Prostate gland (tissue), 2 donors: ENCODE measurements at regions not wholly inside any gene's neighbourhood (a gene's known extent, or its start where the extent isn't known, plus 50 kb on each side); places are given as distances from the start of the nearest gene placed in this dataset.
"Not testable (repeated sequence)": the region's sequence is repeated elsewhere in the genome, so short reads cannot be mapped to it uniquely, and the experiment has no call there.

Experiments
- DNase-seq: peaks from one replicate; pipeline ENCODE4 v3.0.0-alpha.2; 2019; ENCODE audit warnings: low spot score
- H3K27ac ChIP-seq, 2 donors: fragments of 200-600 bp; sonication (generic); 2 replicates each; pipeline ENCODE4 v1.5.1; 2017 to 2019
- H3K27me3 ChIP-seq: fragments of 200-600 bp; sonication (generic); replicated peaks from 2 replicates; pipeline ENCODE4 v1.5.1; 2019; ENCODE audit not compliant: insufficient read depth
- H3K36me3 ChIP-seq, 2 donors: fragments of 200-600 bp; sonication (generic); 1 replicate in 1 of 2; 2 replicates in 1 of 2; pipeline versions ENCODE4 v1.5.1 to v1.8.1; 2017 to 2019
- H3K4me1 ChIP-seq: fragments of 200-600 bp; sonication (generic); replicated peaks from 2 replicates; pipeline ENCODE4 v1.5.1; 2019
- H3K4me3 ChIP-seq, 2 donors: fragments of 200-600 bp; sonication (generic); 2 replicates each; pipeline ENCODE4 v1.5.1; 2017 to 2019
- H3K9me3 ChIP-seq: fragments of 200-600 bp; sonication (generic); 2 replicates; pipeline ENCODE4 v1.5.1; 2017
- CTCF ChIP-seq, 4 experiments: fragments of 200-600 bp in 2 of 4; fragments of 450-650 bp in 2 of 4; sonication (generic) in 2 of 4; IDR thresholded peaks; 1 replicate in 3 of 4; 2 replicates in 1 of 4; pipeline ENCODE4 v1.5.1; 2016 to 2019; ENCODE audit warnings: antibody characterized with exemption in 4 of 4, mild to moderate bottlenecking in 2 of 4, moderate library complexity in 2 of 4
- POLR2A ChIP-seq: fragments of 450-650 bp; IDR thresholded peaks from one replicate; pipeline ENCODE4 v1.6.1; 2016; ENCODE audit warnings: antibody characterized with exemption, mild to moderate bottlenecking
- POLR2AphosphoS5 ChIP-seq: sonication (generic); formaldehyde crosslinking; IDR thresholded peaks from one replicate; pipeline ENCODE4 v1.6.1; 2017; ENCODE audit warnings: antibody characterized with exemption
- WGBS: methylation state at CpG from one replicate; pipeline ENCODE4 v1.1.5; 2018; 5-methylcytosine and 5-hydroxymethylcytosine counted together
- intact Hi-C: fragments of 100-400 bp; cut with DNase I; formaldehyde crosslinking; loops from one replicate; pipeline ENCODE4 v1.14.2; 2022

GRCh38 chr12:116327992-116328391 is 50.5 kb upstream of the MED13L start:
- H3K4me3 ChIP-seq, H3K36me3 ChIP-seq, H3K4me1 ChIP-seq, H3K9me3 ChIP-seq, H3K27me3 ChIP-seq, intact Hi-C loops, H3K27ac ChIP-seq, DNase-seq: not testable (repeated sequence)
- WGBS: 97% methylated on average over 3 of the region's 3 CpGs

GRCh38 chr12:116331876-116332275 is 54.4 kb upstream of the MED13L start:
- intact Hi-C loops: no loop called here
- Histone ChIP-seq H3K9me3 (no peaks in the 10 kb centered on the region), H3K4me1 (no peaks in the 10 kb centered on the region), H3K27me3 (no peaks in the 10 kb centered on the region), H3K36me3 (no peaks in the 10 kb centered on the region), H3K27ac (no peak overlapping the region), H3K4me3 (no peak overlapping the region)
- DNase-seq: no peak
- WGBS: 92% methylated on average over 2 of the region's 2 CpGs
- TF ChIP-seq POLR2AphosphoS5: no peak
- TF ChIP-seq CTCF (IDR thresholded peaks at IDR 0.05): no peak
- TF ChIP-seq POLR2A: no peak

- DNase-seq: no peak
- intact Hi-C loops: no loop called here
- TF ChIP-seq CTCF (IDR thresholded peaks at IDR 0.05) (no peak), POLR2AphosphoS5 (no peak), POLR2A (no peak)
- Histone ChIP-seq H3K27me3 (no peaks in the 10 kb centered on the region), H3K27ac (no peak overlapping the region), H3K4me1 (no peaks in the 10 kb centered on the region), H3K4me3 (no peak overlapping the region), H3K9me3 (no peaks in the 10 kb centered on the region), H3K36me3 (no peaks in the 10 kb centered on the region)
- WGBS: 83% methylated on average over 11 of the region's 11 CpGs
Measured at GRCh38 chr12:116332705-116333380, 55.4 kb upstream of the MED13L start.

GRCh38 chr12:116333402-116333801 is 55.9 kb upstream of the MED13L start:
- TF ChIP-seq POLR2A (no peak), POLR2AphosphoS5 (no peak), CTCF (IDR thresholded peaks at IDR 0.05) (no peak)
- no peaks in the 10 kb centered on the region for H3K4me1 ChIP-seq
- no peaks in the 10 kb centered on the region for H3K36me3 ChIP-seq
- no peak overlapping the region for H3K27ac ChIP-seq
- 91% methylated on average over 5 of the region's 5 CpGs for WGBS
- no peak for DNase-seq
- no peaks in the 10 kb centered on the region for H3K27me3 ChIP-seq
- intact Hi-C loops: no loop called here
- H3K9me3 ChIP-seq: no peaks in the 10 kb centered on the region
- H3K4me3 ChIP-seq: no peak overlapping the region

GRCh38 chr12:116336542-116337065 is 59.1 kb upstream of the MED13L start:
- no peak overlapping the region for H3K27ac ChIP-seq
- WGBS: 88% methylated on average over 11 of the region's 11 CpGs
- no peaks in the 10 kb centered on the region for H3K9me3 ChIP-seq
- H3K27me3 ChIP-seq: no peaks in the 10 kb centered on the region
- DNase-seq: no peak
- intact Hi-C loops: no loop called here
- TF ChIP-seq CTCF (IDR thresholded peaks at IDR 0.05) (no peak), POLR2A (no peak), POLR2AphosphoS5 (no peak)
- H3K4me1 ChIP-seq: no peaks in the 10 kb centered on the region
- no peak overlapping the region for H3K4me3 ChIP-seq
- no peaks in the 10 kb centered on the region for H3K36me3 ChIP-seq
